ENCODE measurements at regions not wholly inside any gene's neighbourhood (a gene's known extent, or its start where the extent isn't known, plus 50 kb on each side); places are given as distances from the start of the nearest gene placed in this dataset.

DNA sequence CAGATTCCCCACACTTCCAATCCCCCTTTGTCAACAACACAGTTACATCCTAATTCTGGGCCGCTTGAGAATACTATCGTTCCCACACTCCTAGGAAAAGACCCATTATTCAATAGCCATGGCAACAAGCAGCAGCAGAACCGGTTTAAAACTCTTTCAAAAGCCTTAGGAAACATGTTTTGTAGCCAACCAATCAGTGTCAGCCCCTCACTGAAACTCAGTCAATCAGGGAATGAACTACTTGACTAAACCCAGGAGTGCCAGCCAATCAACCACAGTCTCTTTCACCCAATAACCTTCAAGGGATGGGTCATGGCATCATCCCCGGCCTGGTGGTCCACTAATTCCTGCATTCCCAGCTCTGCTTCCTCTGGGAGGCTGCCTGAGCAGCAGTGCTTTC is 204.8 kb upstream of the HS6ST1 start:
- TF ChIP-seq CTCF (IDR thresholded peaks at IDR 0.05 in 4 of 5, conservative IDR thresholded peaks at IDR 0.05 in 1 of 5), result no peak
- no peak for TF ChIP-seq POLR2A (IDR thresholded peaks at IDR 0.05)
